ENCODE measurements at regions not wholly inside any gene's neighbourhood (a gene's known extent, or its start where the extent isn't known, plus 50 kb on each side); places are given as distances from the start of the nearest gene placed in this dataset.

GRCh38 chr11:110891411-110891810, 179.2 kb upstream of the ARHGAP20 start:
- TF ChIP-seq CTCF (IDR thresholded peaks at IDR 0.05) (no peak), POLR2A (IDR thresholded peaks at IDR 0.05) (no peak), EP300 (IDR thresholded peaks at IDR 0.05) (no peak)
